ENCODE measurements at regions not wholly inside any gene's neighbourhood (a gene's known extent, or its start where the extent isn't known, plus 50 kb on each side); places are given as distances from the start of the nearest gene placed in this dataset.

GRCh38 chr5:67297802-67298532 is 101.4 kb upstream of the CD180 start:
- TF ChIP-seq CTCF (conservative IDR thresholded peaks at IDR 0.05) = no peak

GRCh38 chr5:67297376-67297775 is 100.8 kb upstream of the CD180 start:
- H3K27ac ChIP-seq = no peak overlapping the region
- TF ChIP-seq CTCF (conservative IDR thresholded peaks at IDR 0.05) = no peak

More at GRCh38 chr5:67297802-67298532, 101.4 kb upstream of the CD180 start:
- no peak overlapping the region for H3K27ac ChIP-seq

- H3K27ac ChIP-seq = no peak overlapping the region
- no peak for TF ChIP-seq CTCF (conservative IDR thresholded peaks at IDR 0.05)
These were observed 97.8 kb upstream of the CD180 start for GRCh38 chr5:67294266-67294938.

GRCh38 chr5:67293226-67293625 is 96.6 kb upstream of the CD180 start:
- no peak overlapping the region for H3K27ac ChIP-seq
- TF ChIP-seq CTCF (conservative IDR thresholded peaks at IDR 0.05) = no peak

GRCh38 chr5:67292201-67292940 is 95.8 kb upstream of the CD180 start:
- TF ChIP-seq CTCF (conservative IDR thresholded peaks at IDR 0.05) = no peak
- peak overlapping the region; percentile 20; the same call in 1 of the 2 replicates for H3K27ac ChIP-seq

GRCh38 chr5:67291671-67292070 is 95.1 kb upstream of the CD180 start:
- H3K27ac ChIP-seq = peak overlapping the region; percentile 20
- TF ChIP-seq CTCF (conservative IDR thresholded peaks at IDR 0.05) = no peak

GRCh38 chr5:67291066-67291465 is 94.5 kb upstream of the CD180 start:
- H3K27ac ChIP-seq = peak overlapping the region; percentile 20
- no peak for TF ChIP-seq CTCF (conservative IDR thresholded peaks at IDR 0.05)

All from VCaP (cell line).